OCI-LY1 (cell line): ENCODE measurements at regions not wholly inside any gene's neighbourhood (a gene's known extent, or its start where the extent isn't known, plus 50 kb on each side); places are given as distances from the start of the nearest gene placed in this dataset.

Experiments
- H2AFZ ChIP-seq: fragments of 200-600 bp; sonication (generic), shearing (Covaris generic); 2 replicates; pipeline ENCODE4 v1.6.0; 2014; ENCODE audit warnings: antibody characterized with exemption, mild to moderate bottlenecking, low read length
- H3F3A ChIP-seq: fragments of 200-600 bp; sonication (generic), shearing (Covaris generic); 2 replicates; pipeline ENCODE4 v1.6.0; 2014; ENCODE audit warnings: mild to moderate bottlenecking, antibody characterized with exemption, low read length, moderate library complexity; ENCODE audit not compliant: insufficient read depth
- H3K27ac ChIP-seq: fragments of 200-600 bp; sonication (generic); 2 replicates; pipeline ENCODE4 v1.5.1; 2014; ENCODE audit warnings: low read length, mixed run types, mild to moderate bottlenecking, low read depth; ENCODE audit not compliant: poor library complexity, severe bottlenecking
- H3K27me3 ChIP-seq: fragments of 200-600 bp; sonication (generic); 2 replicates; pipeline ENCODE4 v1.6.0; 2014; ENCODE audit warnings: antibody characterized with exemption, mild to moderate bottlenecking, low read length, moderate library complexity; ENCODE audit not compliant: insufficient read depth
- H3K36me3 ChIP-seq: fragments of 200-600 bp; sonication (generic); 2 replicates; pipeline ENCODE4 v1.6.1; 2014; ENCODE audit warnings: mild to moderate bottlenecking, antibody characterized with exemption, low read length, moderate library complexity, mixed read lengths; ENCODE audit not compliant: insufficient read depth
- H3K4me1 ChIP-seq: fragments of 200-600 bp; sonication (generic); 2 replicates; pipeline ENCODE4 v1.5.1; 2014; ENCODE audit warnings: mild to moderate bottlenecking, low read length, moderate library complexity; ENCODE audit not compliant: insufficient read depth, severe bottlenecking
- H3K4me2 ChIP-seq: fragments of 200-600 bp; sonication (generic), shearing (Covaris generic); 2 replicates; pipeline ENCODE4 v1.6.1; 2014; ENCODE audit warnings: low read length
- H3K4me3 ChIP-seq: fragments of 200-600 bp; sonication (generic); 2 replicates; pipeline ENCODE4 v1.5.1; 2014; ENCODE audit warnings: low read length, low read depth, mild to moderate bottlenecking, mixed read lengths; ENCODE audit not compliant: poor library complexity, severe bottlenecking
- H3K79me2 ChIP-seq: fragments of 200-600 bp; shearing (Covaris generic); 2 replicates; pipeline ENCODE4 v1.6.1; 2016; ENCODE audit warnings: mixed run types, low read length, mixed read lengths; ENCODE audit not compliant: insufficient read depth
- H3K9ac ChIP-seq: fragments of 200-600 bp; sonication (generic), shearing (Covaris generic); 2 replicates; pipeline ENCODE4 v1.6.1; 2014; ENCODE audit warnings: mild to moderate bottlenecking, low read length, mixed read lengths
- H3K9me2 ChIP-seq: fragments of 200-600 bp; sonication (generic), shearing (Covaris generic); 2 replicates; pipeline ENCODE4 v1.6.1; 2014; ENCODE audit warnings: low read depth, mild to moderate bottlenecking, low read length, mixed read lengths
- H3K9me3 ChIP-seq: fragments of 200-600 bp; shearing (Covaris generic); 2 replicates; pipeline ENCODE4 v1.6.1; 2014; ENCODE audit warnings: low read length, mixed read lengths
- H4K20me1 ChIP-seq: fragments of 200-600 bp; sonication (generic), shearing (Covaris generic); 2 replicates; pipeline ENCODE4 v1.6.0; 2016; ENCODE audit warnings: mild to moderate bottlenecking, low read length; ENCODE audit not compliant: insufficient read depth
- CTCF ChIP-seq: fragments of 200-600 bp; sonication (generic), shearing (Covaris generic); IDR thresholded peaks from 2 replicates; pipeline ENCODE4 v1.5.1; 2017; ENCODE audit warnings: mild to moderate bottlenecking, antibody characterized with exemption, low read length, moderate library complexity, mixed read lengths
- EZH2 ChIP-seq: fragments of 200-600 bp; sonication (generic), shearing (Covaris generic); IDR thresholded peaks from 2 replicates; pipeline ENCODE4 v1.8.0; 2017; ENCODE audit warnings: borderline replicate concordance, mixed run types, mild to moderate bottlenecking, antibody characterized with exemption, low read length, moderate library complexity, mixed read lengths

- H3K27ac ChIP-seq: no peak overlapping the region
Measured at GRCh38 chr1:181148636-181149035, 60.1 kb downstream of the IER5 start.

GRCh38 chr1:181149326-181150125 lies 61.0 kb downstream of the IER5 start:
- Histone ChIP-seq H3F3A (no peaks in the 10 kb centered on the region), H3K9ac (no peak overlapping the region), H3K4me2 (no peak overlapping the region), H3K9me3 (no peaks in the 10 kb centered on the region), H3K9me2 (no peaks in the 10 kb centered on the region), H3K36me3 (no peaks in the 10 kb centered on the region), H2AFZ (no peak overlapping the region), H3K27me3 (no peaks in the 10 kb centered on the region), H3K79me2 (no peaks in the 10 kb centered on the region), H3K4me1 (peaks cover 8% of the 10 kb centered on the region), H3K27ac (no peak overlapping the region), H4K20me1 (no peaks in the 10 kb centered on the region), H3K4me3 (no peak overlapping the region)
- no peak for TF ChIP-seq CTCF
- no peak for TF ChIP-seq EZH2

More at GRCh38 chr1:181148636-181149035, 60.1 kb downstream of the IER5 start:
- peaks cover 8% of the 10 kb centered on the region for H3K4me1 ChIP-seq
- no peaks in the 10 kb centered on the region for H3K9me2 ChIP-seq
- no peaks in the 10 kb centered on the region for H3F3A ChIP-seq
- no peak overlapping the region for H3K9ac ChIP-seq
- no peaks in the 10 kb centered on the region for H3K79me2 ChIP-seq
- no peaks in the 10 kb centered on the region; the same call in 1 of the 2 replicates for H3K27me3 ChIP-seq
- TF ChIP-seq CTCF (no peak), EZH2 (no peak)
- H4K20me1 ChIP-seq: no peaks in the 10 kb centered on the region
- no peak overlapping the region for H3K4me2 ChIP-seq
- no peaks in the 10 kb centered on the region for H3K9me3 ChIP-seq
- no peak overlapping the region for H3K4me3 ChIP-seq
- no peaks in the 10 kb centered on the region for H3K36me3 ChIP-seq
- H2AFZ ChIP-seq: no peak overlapping the region

- TF ChIP-seq CTCF (no peak), EZH2 (no peak)
- Histone ChIP-seq H3K9me2 (no peaks in the 10 kb centered on the region), H3F3A (no peaks in the 10 kb centered on the region), H3K79me2 (no peaks in the 10 kb centered on the region), H4K20me1 (no peaks in the 10 kb centered on the region), H3K4me1 (peaks cover 8% of the 10 kb centered on the region), H3K27ac (no peak overlapping the region), H3K27me3 (no peaks in the 10 kb centered on the region), H3K9me3 (no peaks in the 10 kb centered on the region), H3K4me2 (no peak overlapping the region), H3K4me3 (no peak overlapping the region), H3K36me3 (no peaks in the 10 kb centered on the region), H3K9ac (no peak overlapping the region), H2AFZ (no peak overlapping the region)
Measured at GRCh38 chr1:181150273-181150672, 61.8 kb downstream of the IER5 start.
